ENCODE measurements at regions not wholly inside any gene's neighbourhood (a gene's known extent, or its start where the extent isn't known, plus 50 kb on each side); places are given as distances from the start of the nearest gene placed in this dataset.
"Not testable (repeated sequence)": the region's sequence is repeated elsewhere in the genome, so short reads cannot be mapped to it uniquely, and the experiment has no call there.

DNA sequence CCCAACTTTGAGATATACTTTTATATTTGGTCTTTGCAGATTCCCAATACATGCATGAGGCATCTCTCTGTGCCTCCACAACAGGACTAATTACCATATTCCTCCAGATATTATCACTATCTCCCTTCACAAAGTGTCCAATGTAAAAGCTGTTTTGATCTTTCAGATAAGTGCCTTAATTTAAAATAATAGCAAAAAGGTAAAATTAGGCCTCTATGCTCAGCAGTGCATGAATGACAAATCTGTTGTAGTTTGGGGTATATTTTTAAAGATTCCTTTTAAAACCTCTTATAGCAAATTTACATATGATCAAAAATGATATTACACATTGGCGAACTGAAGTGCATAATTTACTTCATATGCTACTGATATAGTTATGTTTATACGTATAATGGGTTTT, 369.2 kb upstream of the CCNH start:
- no peak overlapping the region for H3K4me3 ChIP-seq (ENCODE audit: low read depth, low read length)
- TF ChIP-seq, protein P1, sequence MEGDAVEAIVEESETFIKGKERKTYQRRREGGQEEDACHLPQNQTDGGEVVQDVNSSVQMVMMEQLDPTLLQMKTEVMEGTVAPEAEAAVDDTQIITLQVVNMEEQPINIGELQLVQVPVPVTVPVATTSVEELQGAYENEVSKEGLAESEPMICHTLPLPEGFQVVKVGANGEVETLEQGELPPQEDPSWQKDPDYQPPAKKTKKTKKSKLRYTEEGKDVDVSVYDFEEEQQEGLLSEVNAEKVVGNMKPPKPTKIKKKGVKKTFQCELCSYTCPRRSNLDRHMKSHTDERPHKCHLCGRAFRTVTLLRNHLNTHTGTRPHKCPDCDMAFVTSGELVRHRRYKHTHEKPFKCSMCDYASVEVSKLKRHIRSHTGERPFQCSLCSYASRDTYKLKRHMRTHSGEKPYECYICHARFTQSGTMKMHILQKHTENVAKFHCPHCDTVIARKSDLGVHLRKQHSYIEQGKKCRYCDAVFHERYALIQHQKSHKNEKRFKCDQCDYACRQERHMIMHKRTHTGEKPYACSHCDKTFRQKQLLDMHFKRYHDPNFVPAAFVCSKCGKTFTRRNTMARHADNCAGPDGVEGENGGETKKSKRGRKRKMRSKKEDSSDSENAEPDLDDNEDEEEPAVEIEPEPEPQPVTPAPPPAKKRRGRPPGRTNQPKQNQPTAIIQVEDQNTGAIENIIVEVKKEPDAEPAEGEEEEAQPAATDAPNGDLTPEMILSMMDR (IDR thresholded peaks at IDR 0.05; ENCODE audit: low read depth, low read length), result no peak
- TF ChIP-seq MYC (IDR thresholded peaks at IDR 0.05; ENCODE audit: low read depth, low read length) (no peak), POLR2A (IDR thresholded peaks at IDR 0.05; ENCODE audit: extremely low read depth, insufficient read length) (no peak)
- TF ChIP-seq, protein P2, sequence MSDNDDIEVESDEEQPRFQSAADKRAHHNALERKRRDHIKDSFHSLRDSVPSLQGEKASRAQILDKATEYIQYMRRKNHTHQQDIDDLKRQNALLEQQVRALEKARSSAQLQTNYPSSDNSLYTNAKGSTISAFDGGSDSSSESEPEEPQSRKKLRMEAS (IDR thresholded peaks at IDR 0.05; ENCODE audit: low read depth, low read length), result no peak
- DNase-seq (ENCODE audit: low read depth), result no peak

DNA sequence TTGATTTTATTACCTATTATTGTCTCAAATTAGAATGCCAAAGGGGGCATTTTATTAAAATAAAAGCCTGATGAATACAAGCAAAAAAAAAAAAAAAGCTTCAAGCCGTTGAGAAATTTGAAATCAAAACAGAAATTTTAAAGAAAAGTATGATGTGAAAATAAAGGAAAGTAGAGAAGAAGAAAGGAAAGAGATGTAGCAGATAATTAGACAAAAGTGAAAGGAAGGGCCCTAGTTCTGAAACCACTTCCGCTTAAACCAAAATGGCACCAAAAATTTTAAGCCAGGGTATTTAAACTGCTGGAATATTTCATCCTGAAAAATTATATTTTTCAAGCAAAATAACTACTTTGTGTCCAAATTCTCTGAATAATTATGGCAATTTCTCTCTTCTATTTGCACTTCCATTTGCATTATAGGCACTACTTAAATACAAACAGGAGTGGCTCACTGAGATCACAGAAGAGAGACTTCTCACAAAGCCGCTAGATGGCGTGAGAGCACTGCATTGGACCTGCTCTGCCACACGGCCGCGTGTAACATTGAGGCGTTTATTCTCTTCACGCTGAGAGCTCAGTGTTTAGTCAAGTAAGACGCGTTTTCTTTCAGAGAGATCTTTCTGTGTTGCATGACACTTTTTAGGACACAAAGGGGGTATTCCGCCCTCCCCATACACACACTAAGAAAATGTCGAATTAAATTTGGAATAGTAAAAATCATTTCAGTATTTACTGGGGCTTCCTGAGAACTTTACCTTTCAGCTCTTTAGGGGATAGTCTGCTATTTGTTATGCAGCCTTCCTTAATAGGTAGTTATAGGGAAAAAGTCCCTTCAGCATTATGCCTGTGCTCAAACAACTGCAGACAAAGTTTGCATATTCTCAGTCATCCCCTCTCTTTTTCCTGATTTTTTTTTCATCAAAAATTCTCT, 368.4 kb upstream of the CCNH start:
- TF ChIP-seq, protein P1 (IDR thresholded peaks at IDR 0.05; ENCODE audit: low read depth, low read length), result peak; percentile 65
- TF ChIP-seq POLR2A (IDR thresholded peaks at IDR 0.05; ENCODE audit: extremely low read depth, insufficient read length), result no peak
- TF ChIP-seq, protein P2 (IDR thresholded peaks at IDR 0.05; ENCODE audit: low read depth, low read length), result peak; percentile 85
- peak; percentile 93 for TF ChIP-seq MYC (IDR thresholded peaks at IDR 0.05; ENCODE audit: low read depth, low read length)
- H3K4me3 ChIP-seq (ENCODE audit: low read depth, low read length), result no peak overlapping the region
- peak; percentile 85 for DNase-seq (ENCODE audit: low read depth)

DNA sequence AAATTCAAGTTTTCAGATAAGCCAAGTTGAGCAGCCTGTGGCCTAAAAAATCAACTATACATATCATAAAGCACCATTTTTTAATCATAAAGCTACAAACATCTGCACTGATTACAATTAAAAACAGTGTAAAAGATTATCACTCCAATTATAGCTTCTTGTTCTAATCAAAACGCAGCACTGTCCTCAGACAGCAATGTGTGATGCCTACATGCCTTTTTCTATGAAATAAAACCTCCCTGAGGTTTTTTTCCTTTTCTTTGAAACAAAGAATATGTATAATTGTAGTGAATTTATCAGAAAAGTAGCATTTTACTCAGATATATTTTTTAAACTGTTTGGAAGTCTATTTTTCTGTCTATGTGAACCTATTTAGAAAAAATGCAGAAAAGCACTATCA, 366.1 kb upstream of the CCNH start:
- no peak overlapping the region for H3K4me3 ChIP-seq (ENCODE audit: low read depth, low read length)
- TF ChIP-seq, protein P2 (IDR thresholded peaks at IDR 0.05; ENCODE audit: low read depth, low read length), result no peak
- TF ChIP-seq, protein P1 (IDR thresholded peaks at IDR 0.05; ENCODE audit: low read depth, low read length), result no peak
- TF ChIP-seq POLR2A (IDR thresholded peaks at IDR 0.05; ENCODE audit: extremely low read depth, insufficient read length) (no peak), MYC (IDR thresholded peaks at IDR 0.05; ENCODE audit: low read depth, low read length) (no peak)
- DNase-seq (ENCODE audit: low read depth), result no peak

DNA sequence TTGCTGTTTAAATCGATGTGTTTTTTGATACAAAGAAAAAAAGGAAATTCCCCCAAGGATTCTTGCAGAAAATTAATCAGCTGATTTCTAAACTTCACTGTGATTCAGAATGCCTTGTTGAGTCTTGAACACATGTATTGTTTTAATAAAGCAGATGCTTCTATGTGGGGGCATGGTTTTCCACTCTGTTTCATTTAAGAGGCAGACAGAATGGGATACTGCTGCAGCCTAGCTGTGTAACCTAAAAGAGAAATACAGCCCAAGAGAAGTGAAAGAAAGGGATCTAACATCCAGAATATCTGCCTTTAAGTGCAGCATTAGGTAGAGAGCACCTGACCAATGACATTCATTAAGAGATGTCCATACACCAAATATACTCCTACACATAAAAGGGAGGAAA, 365.1 kb upstream of the CCNH start:
- no peak overlapping the region for H3K4me3 ChIP-seq (ENCODE audit: low read depth, low read length)
- TF ChIP-seq, protein P2 (IDR thresholded peaks at IDR 0.05; ENCODE audit: low read depth, low read length), result no peak
- TF ChIP-seq POLR2A (IDR thresholded peaks at IDR 0.05; ENCODE audit: extremely low read depth, insufficient read length), result no peak
- no peak for TF ChIP-seq MYC (IDR thresholded peaks at IDR 0.05; ENCODE audit: low read depth, low read length)
- TF ChIP-seq, protein P1 (IDR thresholded peaks at IDR 0.05; ENCODE audit: low read depth, low read length), result no peak

DNA sequence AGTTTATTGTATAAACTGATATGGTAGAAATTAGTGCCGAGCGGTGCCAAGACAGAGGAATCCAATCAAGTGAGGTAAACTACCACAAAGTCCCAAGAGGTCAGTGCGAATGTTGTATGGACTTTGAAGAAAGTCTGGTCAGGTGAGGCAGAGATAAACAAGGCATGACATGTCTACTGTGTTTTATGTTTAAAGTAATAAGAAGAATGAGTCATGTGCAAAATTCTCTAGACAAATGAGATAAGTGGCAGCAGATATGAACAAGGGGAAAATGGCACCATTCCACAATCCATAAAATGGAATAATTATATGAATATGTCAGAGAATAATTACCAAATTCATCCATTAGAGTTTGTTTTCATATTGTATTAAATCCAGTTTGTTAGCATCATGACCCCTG, 364.1 kb upstream of the CCNH start:
- no peak for DNase-seq (ENCODE audit: low read depth)
- TF ChIP-seq POLR2A (IDR thresholded peaks at IDR 0.05; ENCODE audit: extremely low read depth, insufficient read length) (no peak), MYC (IDR thresholded peaks at IDR 0.05; ENCODE audit: low read depth, low read length) (no peak)
- TF ChIP-seq, protein P1 (IDR thresholded peaks at IDR 0.05; ENCODE audit: low read depth, low read length), result no peak
- TF ChIP-seq, protein P2 (IDR thresholded peaks at IDR 0.05; ENCODE audit: low read depth, low read length), result no peak

More for the DNA sequence above, 365.1 kb upstream of the CCNH start:
- no peak for DNase-seq (ENCODE audit: low read depth)

DNA sequence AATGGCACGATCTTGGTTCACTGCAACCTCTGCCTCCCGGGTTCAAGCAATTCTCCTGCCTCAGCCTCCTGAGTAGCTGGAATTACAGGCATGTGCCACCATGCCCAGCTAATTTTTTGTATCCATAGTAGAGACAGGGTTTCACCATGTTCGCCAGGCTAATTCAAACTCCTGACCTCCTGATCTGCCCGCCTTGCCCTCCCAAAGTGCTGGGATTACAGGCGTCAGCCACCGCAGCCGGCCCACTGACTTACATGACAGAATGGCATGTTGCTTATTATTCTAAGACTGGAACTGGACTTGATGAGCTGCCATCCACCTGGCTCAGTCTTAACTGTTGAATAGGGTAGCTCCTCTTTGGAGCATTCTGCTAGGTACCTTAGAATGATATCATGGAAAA, 363.6 kb upstream of the CCNH start:
- H3K4me3 ChIP-seq (ENCODE audit: low read depth, low read length); DNase-seq (ENCODE audit: low read depth): not testable (repeated sequence)

More for the DNA sequence above, 364.1 kb upstream of the CCNH start:
- H3K4me3 ChIP-seq (ENCODE audit: low read depth, low read length), result no peak overlapping the region
